MM.1S (cell line): ENCODE measurements at regions not wholly inside any gene's neighbourhood (a gene's known extent, or its start where the extent isn't known, plus 50 kb on each side); places are given as distances from the start of the nearest gene placed in this dataset.

Source experiments
- DNase-seq: peaks from one replicate; pipeline ENCODE4 v3.0.0-alpha.2; 2015
- H2AFZ ChIP-seq: fragments of 300-600 bp; sonication (generic); 2 replicates; pipeline ENCODE4 v1.6.0; 2016; ENCODE audit warnings: antibody characterized with exemption, low read length
- H3F3A ChIP-seq: fragments of 300-600 bp; sonication (generic); 2 replicates; pipeline ENCODE4 v1.6.1; 2016; ENCODE audit warnings: mild to moderate bottlenecking, antibody characterized with exemption, low read length, moderate library complexity, mixed read lengths; ENCODE audit not compliant: insufficient read depth
- H3K27ac ChIP-seq: fragments of 300-600 bp; sonication (generic); 2 replicates; pipeline ENCODE4 v1.5.1; 2016; ENCODE audit warnings: mild to moderate bottlenecking, low read length
- H3K27me3 ChIP-seq: fragments of 300-600 bp; sonication (generic); replicated peaks from 2 replicates; pipeline ENCODE4 v1.6.0; 2016; ENCODE audit warnings: low read length; ENCODE audit not compliant: insufficient read depth
- H3K36me3 ChIP-seq: fragments of 300-600 bp; sonication (generic); replicated peaks from 2 replicates; pipeline ENCODE4 v1.6.1; 2016; ENCODE audit warnings: mild to moderate bottlenecking, low read length, mixed read lengths; ENCODE audit not compliant: insufficient read depth
- H3K4me1 ChIP-seq: fragments of 300-600 bp; sonication (generic); 2 replicates; pipeline ENCODE4 v1.6.1; 2016; ENCODE audit warnings: low read length, mixed read lengths
- H3K4me2 ChIP-seq: fragments of 300-600 bp; sonication (generic); 2 replicates; pipeline ENCODE4 v1.6.0; 2016; ENCODE audit warnings: low read depth, low read length
- H3K4me3 ChIP-seq: fragments of 300-600 bp; sonication (generic); 2 replicates; pipeline ENCODE4 v1.5.1; 2016; ENCODE audit warnings: low read length, mixed read lengths
- H3K79me2 ChIP-seq: fragments of 300-600 bp; sonication (generic); 2 replicates; pipeline ENCODE4 v1.6.1; 2016; ENCODE audit warnings: mixed run types, low read length, mixed read lengths
- H3K9ac ChIP-seq: fragments of 300-600 bp; sonication (generic); 2 replicates; pipeline ENCODE4 v1.6.1; 2016; ENCODE audit warnings: low read length, mixed read lengths
- H3K9me2 ChIP-seq: fragments of 300-600 bp; sonication (generic); replicated peaks from 2 replicates; pipeline ENCODE4 v1.6.1; 2016; ENCODE audit warnings: mild to moderate bottlenecking, low read length, mixed read lengths; ENCODE audit not compliant: insufficient read depth
- H3K9me3 ChIP-seq: fragments of 300-600 bp; sonication (generic); replicated peaks from 2 replicates; pipeline ENCODE4 v1.6.1; 2016; ENCODE audit warnings: mild to moderate bottlenecking, low read length, mixed read lengths; ENCODE audit not compliant: insufficient read depth
- H4K20me1 ChIP-seq: fragments of 300-600 bp; sonication (generic); 2 replicates; pipeline ENCODE4 v1.6.1; 2016; ENCODE audit warnings: mild to moderate bottlenecking, low read length, moderate library complexity, mixed read lengths; ENCODE audit not compliant: insufficient read depth
- CTCF ChIP-seq: fragments of 300-600 bp; sonication (generic); IDR thresholded peaks from 2 replicates; pipeline ENCODE4 v1.5.1; 2016; ENCODE audit warnings: antibody characterized with exemption, low read length, mixed read lengths
- EZH2 ChIP-seq: fragments of 300-600 bp; sonication (generic); optimal IDR thresholded peaks from 2 replicates; pipeline ENCODE3; 2017; ENCODE audit warnings: low read depth, mild to moderate bottlenecking, antibody characterized with exemption, low read length, mixed read lengths
- EZH2phosphoT487 ChIP-seq: fragments of 300-600 bp; sonication (generic); IDR thresholded peaks from 2 replicates; pipeline ENCODE4 v1.6.1; 2018; ENCODE audit warnings: antibody characterized with exemption, low read length

GRCh38 chr2:217710211-217710765 lies 292.5 kb downstream of the TNS1 start:
- no peaks in the 10 kb centered on the region for H3K9me3 ChIP-seq
- H3K9ac ChIP-seq, result no peak overlapping the region
- H3K9me2 ChIP-seq, result no peaks in the 10 kb centered on the region
- H3K27ac ChIP-seq, result no peak overlapping the region
- DNase-seq, result no peak
- no peak overlapping the region for H3K4me3 ChIP-seq
- no peaks in the 10 kb centered on the region for H3K79me2 ChIP-seq
- TF ChIP-seq EZH2 (no peak), CTCF (no peak), EZH2phosphoT487 (no peak)
- no peaks in the 10 kb centered on the region for H3K4me1 ChIP-seq
- no peak overlapping the region for H2AFZ ChIP-seq
- H4K20me1 ChIP-seq, result no peaks in the 10 kb centered on the region
- H3K36me3 ChIP-seq, result no peaks in the 10 kb centered on the region
- no peaks in the 10 kb centered on the region for H3K27me3 ChIP-seq
- no peaks in the 10 kb centered on the region for H3F3A ChIP-seq
- H3K4me2 ChIP-seq, result no peak overlapping the region

- Histone ChIP-seq H3K27ac (no peak overlapping the region), H4K20me1 (no peaks in the 10 kb centered on the region), H3K9me2 (no peaks in the 10 kb centered on the region), H3K4me2 (no peak overlapping the region), H3F3A (no peaks in the 10 kb centered on the region), H3K27me3 (no peaks in the 10 kb centered on the region), H3K36me3 (no peaks in the 10 kb centered on the region), H3K4me1 (no peaks in the 10 kb centered on the region), H3K79me2 (no peaks in the 10 kb centered on the region), H3K9ac (no peak overlapping the region), H3K4me3 (no peak overlapping the region), H3K9me3 (no peaks in the 10 kb centered on the region), H2AFZ (no peak overlapping the region)
- TF ChIP-seq EZH2phosphoT487, result no peak
- no peak for TF ChIP-seq EZH2
- no peak for TF ChIP-seq CTCF
- DNase-seq, result no peak
Observed at GRCh38 chr2:217709478-217710210, 293.2 kb downstream of the TNS1 start.

GRCh38 chr2:217707131-217707611 lies 295.6 kb downstream of the TNS1 start:
- Histone ChIP-seq H3K9ac (no peak overlapping the region), H3K4me1 (no peaks in the 10 kb centered on the region), H3K9me3 (no peaks in the 10 kb centered on the region), H4K20me1 (no peaks in the 10 kb centered on the region), H3K27ac (no peak overlapping the region), H3F3A (no peaks in the 10 kb centered on the region), H3K4me3 (no peak overlapping the region), H3K27me3 (no peaks in the 10 kb centered on the region), H3K4me2 (no peak overlapping the region), H3K79me2 (no peaks in the 10 kb centered on the region), H3K9me2 (no peaks in the 10 kb centered on the region), H3K36me3 (no peaks in the 10 kb centered on the region), H2AFZ (no peak overlapping the region)
- no peak for DNase-seq
- no peak for TF ChIP-seq EZH2phosphoT487
- TF ChIP-seq CTCF, result no peak
